ENCODE measurements at regions not wholly inside any gene's neighbourhood (a gene's known extent, or its start where the extent isn't known, plus 50 kb on each side); places are given as distances from the start of the nearest gene placed in this dataset.
"Not testable (repeated sequence)": the region's sequence is repeated elsewhere in the genome, so short reads cannot be mapped to it uniquely, and the experiment has no call there.

- Histone ChIP-seq H3K27me3 (no peaks in the 10 kb centered on the region), H3K9me3 (no peaks in the 10 kb centered on the region), H3K36me3 (no peaks in the 10 kb centered on the region), H3K4me3 (no peak overlapping the region), H3K4me1 (no peaks in the 10 kb centered on the region), H3K27ac (no peak overlapping the region)
- DNase-seq (ENCODE audit: extremely low spot score in 2 of 2), result no peak
- TF ChIP-seq POLR2AphosphoS5 (IDR thresholded peaks at IDR 0.05; ENCODE audit: insufficient read depth in 1 of 2, low read depth in 1 of 2), result no peak
- TF ChIP-seq POLR2A (IDR thresholded peaks at IDR 0.05), result no peak
- no peak for TF ChIP-seq CTCF (IDR thresholded peaks at IDR 0.05)
- intact Hi-C loops (cut with DNase I), result no loop called here
These were observed 135.2 kb upstream of the TUSC1 start for GRCh38 chr9:25813478-25813877.

GRCh38 chr9:25808554-25808953 is 130.3 kb upstream of the TUSC1 start:
- no peak overlapping the region for H3K4me3 ChIP-seq

GRCh38 chr9:25804856-25805255 is 126.6 kb upstream of the TUSC1 start:
- intact Hi-C loops (cut with DNase I), result no loop called here
- H3K27ac ChIP-seq, result no peak overlapping the region
- TF ChIP-seq POLR2A (IDR thresholded peaks at IDR 0.05) (no peak), CTCF (IDR thresholded peaks at IDR 0.05) (no peak), POLR2AphosphoS5 (IDR thresholded peaks at IDR 0.05; ENCODE audit: insufficient read depth in 1 of 2, low read depth in 1 of 2) (no peak)
- no peaks in the 10 kb centered on the region for H3K4me1 ChIP-seq
- no peak overlapping the region for H3K4me3 ChIP-seq
- no peaks in the 10 kb centered on the region for H3K36me3 ChIP-seq
- H3K9me3 ChIP-seq, result no peaks in the 10 kb centered on the region
- H3K27me3 ChIP-seq, result no peaks in the 10 kb centered on the region
- DNase-seq (ENCODE audit: extremely low spot score in 2 of 2), result no peak

More at GRCh38 chr9:25808554-25808953, 130.3 kb upstream of the TUSC1 start:
- TF ChIP-seq POLR2A (IDR thresholded peaks at IDR 0.05) (no peak), CTCF (IDR thresholded peaks at IDR 0.05) (no peak), POLR2AphosphoS5 (IDR thresholded peaks at IDR 0.05; ENCODE audit: insufficient read depth in 1 of 2, low read depth in 1 of 2) (no peak)
- Histone ChIP-seq H3K4me1 (no peaks in the 10 kb centered on the region), H3K36me3 (no peaks in the 10 kb centered on the region), H3K9me3 (no peaks in the 10 kb centered on the region), H3K27me3 (no peaks in the 10 kb centered on the region), H3K27ac (no peak overlapping the region)
- DNase-seq (ENCODE audit: extremely low spot score in 2 of 2), result no peak
- intact Hi-C loops (cut with DNase I), result no loop called here

- H3K36me3 ChIP-seq; H3K4me3 ChIP-seq; DNase-seq (ENCODE audit: extremely low spot score in 2 of 2); H3K4me1 ChIP-seq; H3K27me3 ChIP-seq; intact Hi-C loops (cut with DNase I); H3K9me3 ChIP-seq; H3K27ac ChIP-seq: not testable (repeated sequence)
These were observed 123.7 kb upstream of the TUSC1 start for GRCh38 chr9:25801989-25802388.

- Histone ChIP-seq H3K4me3 (no peak overlapping the region), H3K27ac (no peak overlapping the region), H3K36me3 (no peaks in the 10 kb centered on the region), H3K27me3 (no peaks in the 10 kb centered on the region), H3K4me1 (no peaks in the 10 kb centered on the region), H3K9me3 (no peaks in the 10 kb centered on the region)
- TF ChIP-seq POLR2AphosphoS5 (IDR thresholded peaks at IDR 0.05; ENCODE audit: insufficient read depth in 1 of 2, low read depth in 1 of 2) (no peak), POLR2A (IDR thresholded peaks at IDR 0.05) (no peak), CTCF (IDR thresholded peaks at IDR 0.05) (no peak)
- intact Hi-C loops (cut with DNase I), result no loop called here
- no peak for DNase-seq (ENCODE audit: extremely low spot score in 2 of 2)
These were observed 95.6 kb upstream of the TUSC1 start for GRCh38 chr9:25773805-25774204.

GRCh38 chr9:25755951-25756350 is 77.7 kb upstream of the TUSC1 start:
- intact Hi-C loops (cut with DNase I), result no loop called here
- no peak overlapping the region for H3K27ac ChIP-seq
- no peaks in the 10 kb centered on the region for H3K4me1 ChIP-seq
- no peak for DNase-seq (ENCODE audit: extremely low spot score in 2 of 2)
- H3K27me3 ChIP-seq, result no peaks in the 10 kb centered on the region
- H3K4me3 ChIP-seq, result no peak overlapping the region
- no peaks in the 10 kb centered on the region for H3K36me3 ChIP-seq
- no peak for TF ChIP-seq POLR2A (IDR thresholded peaks at IDR 0.05)
- TF ChIP-seq CTCF (IDR thresholded peaks at IDR 0.05), result no peak
- no peak for TF ChIP-seq POLR2AphosphoS5 (IDR thresholded peaks at IDR 0.05; ENCODE audit: insufficient read depth in 1 of 2, low read depth in 1 of 2)
- H3K9me3 ChIP-seq, result no peaks in the 10 kb centered on the region
